Esophagus (tissue), 2 donors: ENCODE measurements at regions not wholly inside any gene's neighbourhood (a gene's known extent, or its start where the extent isn't known, plus 50 kb on each side); places are given as distances from the start of the nearest gene placed in this dataset.

Experiments
- H3K27ac ChIP-seq, 2 donors: one replicate each; pipeline ENCODE4 v1.5.1; 2013; ENCODE audit warnings: low read depth in 2 of 2, mild to moderate bottlenecking in 2 of 2, inconsistent platforms in 1 of 2, low read length in 1 of 2, moderate library complexity in 1 of 2
- H3K27me3 ChIP-seq, 2 donors: one replicate each; pipeline ENCODE4 v1.6.1; 2013; ENCODE audit warnings: low read length in 2 of 2, control low read depth in 1 of 2, mild to moderate bottlenecking in 1 of 2; ENCODE audit not compliant: insufficient read depth in 2 of 2, control insufficient read depth in 1 of 2
- H3K36me3 ChIP-seq, 2 donors: one replicate each; pipeline ENCODE4 v1.6.1; 2013; ENCODE audit warnings: low read length in 1 of 2; ENCODE audit not compliant: control insufficient read depth in 2 of 2, insufficient read depth in 2 of 2
- H3K4me1 ChIP-seq, 2 donors: one replicate each; pipeline ENCODE4 v1.6.1; 2013; ENCODE audit warnings: low read length in 1 of 2; ENCODE audit not compliant: control insufficient read depth in 2 of 2, insufficient read depth in 2 of 2
- H3K4me3 ChIP-seq, 2 donors: one replicate each; pipeline ENCODE4 v1.5.1; 2013; ENCODE audit warnings: low read length in 2 of 2, mild to moderate bottlenecking in 2 of 2, low read depth in 1 of 2, moderate library complexity in 1 of 2
- H3K9me3 ChIP-seq, 2 donors: one replicate each; pipeline ENCODE4 v1.6.1; 2013; ENCODE audit warnings: mild to moderate bottlenecking in 2 of 2, low read depth in 1 of 2, low read length in 1 of 2, moderate library complexity in 1 of 2; ENCODE audit not compliant: control insufficient read depth in 2 of 2, insufficient read depth in 1 of 2
- WGBS, 2 donors: extraction: QIAGEN DNeasy Blood & Tissue Kit; methylation state at CpG; one replicate each; pipeline ENCODE4 v1.1.7; 2013; 5-methylcytosine and 5-hydroxymethylcytosine counted together
- donor health status: healthy with polysubstance abuse.
- donor health status: Bipolar disorder and iron deficiency.

DNA sequence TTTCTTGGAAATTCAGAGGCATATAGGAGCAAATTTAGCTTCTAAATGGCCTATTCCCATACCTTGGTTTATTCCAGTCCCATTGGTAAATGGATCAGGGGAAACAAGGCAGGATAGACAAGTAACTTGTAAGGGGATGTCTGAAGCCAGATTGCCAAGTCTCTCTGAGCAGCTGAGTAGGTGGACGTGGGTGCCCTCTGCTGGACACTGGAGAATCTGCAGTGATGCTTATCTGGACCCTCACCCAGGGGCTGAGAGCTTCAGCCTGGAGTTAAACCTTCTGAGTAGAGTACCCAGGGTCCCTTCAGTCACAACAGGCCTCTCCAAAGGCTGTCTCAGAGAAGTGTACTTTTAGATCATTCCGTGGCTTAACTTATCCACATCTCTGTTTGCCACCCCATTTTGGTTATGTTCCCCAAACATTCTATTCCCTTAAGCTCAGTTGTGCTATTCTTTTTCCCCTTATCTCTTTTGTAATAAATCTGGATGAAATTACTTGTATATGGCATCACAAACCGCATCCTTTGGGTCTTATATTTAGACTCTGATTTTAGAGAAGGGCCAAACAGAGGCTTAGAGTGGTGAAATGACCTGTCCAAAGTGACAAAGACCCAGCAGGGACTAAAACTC, 218.3 kb upstream of the GLRA1 start:
- 20 to 23% methylated on average over 3 of the region's 3 CpGs for WGBS, 2 donors
- Histone ChIP-seq H3K9me3 (no peaks in the 10 kb centered on the region), H3K4me1 (no peaks in the 10 kb centered on the region), H3K27me3 (no peaks in the 10 kb centered on the region), H3K27ac (no peak overlapping the region), H3K4me3 (no peak overlapping the region), H3K36me3 (no peaks in the 10 kb centered on the region)

DNA sequence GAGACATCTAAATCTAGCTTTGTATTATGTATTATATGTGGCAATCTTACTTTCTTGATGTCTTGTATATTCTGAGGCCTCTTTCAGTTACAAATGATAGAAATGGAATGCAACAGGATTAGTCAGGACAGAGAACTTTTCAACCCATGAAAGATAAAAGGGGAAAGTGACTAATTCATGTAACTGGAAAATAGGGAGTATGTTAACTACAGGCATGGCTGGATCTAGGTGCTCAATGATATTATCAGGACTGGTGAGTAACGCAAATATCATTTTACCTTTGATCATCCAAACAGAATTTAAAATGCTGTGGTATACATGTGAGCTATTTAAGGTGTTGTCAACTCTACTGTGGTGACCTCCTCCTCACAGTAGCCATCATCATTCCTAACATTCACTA, 215.7 kb upstream of the GLRA1 start:
- Histone ChIP-seq H3K27ac (no peak overlapping the region), H3K27me3 (no peaks in the 10 kb centered on the region), H3K36me3 (no peaks in the 10 kb centered on the region), H3K4me3 (no peak overlapping the region), H3K4me1 (no peaks in the 10 kb centered on the region), H3K9me3 (no peaks in the 10 kb centered on the region)
- WGBS, 2 donors: 80 to 84% methylated on average over 1 of the region's 1 CpG

DNA sequence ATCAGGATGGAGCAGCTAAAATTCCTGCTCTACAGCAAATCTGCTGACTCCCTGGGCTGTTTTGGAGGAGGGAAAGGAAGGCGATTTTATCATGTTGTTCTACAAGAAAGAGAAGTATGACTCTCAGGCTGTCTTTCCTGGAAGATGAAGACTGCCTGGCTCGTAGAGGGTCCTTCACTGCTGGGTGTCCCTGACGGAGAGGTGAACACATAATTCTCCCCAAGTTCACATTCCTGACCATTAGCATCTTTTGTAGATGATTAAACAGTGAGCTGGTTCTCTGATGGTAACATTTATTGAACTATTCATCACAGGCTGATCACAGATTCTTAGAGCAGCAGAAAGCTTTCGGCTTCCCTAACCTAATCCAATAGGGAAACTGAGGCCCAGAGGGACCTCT, 212.4 kb upstream of the GLRA1 start:
- Histone ChIP-seq H3K27me3 (no peaks in the 10 kb centered on the region), H3K27ac (no peak overlapping the region), H3K4me3 (no peak overlapping the region), H3K36me3 (no peaks in the 10 kb centered on the region), H3K9me3 (no peaks in the 10 kb centered on the region), H3K4me1 (no peaks in the 10 kb centered on the region)
- WGBS, 2 donors: 57 to 67% methylated on average over 4 of the region's 4 CpGs

DNA sequence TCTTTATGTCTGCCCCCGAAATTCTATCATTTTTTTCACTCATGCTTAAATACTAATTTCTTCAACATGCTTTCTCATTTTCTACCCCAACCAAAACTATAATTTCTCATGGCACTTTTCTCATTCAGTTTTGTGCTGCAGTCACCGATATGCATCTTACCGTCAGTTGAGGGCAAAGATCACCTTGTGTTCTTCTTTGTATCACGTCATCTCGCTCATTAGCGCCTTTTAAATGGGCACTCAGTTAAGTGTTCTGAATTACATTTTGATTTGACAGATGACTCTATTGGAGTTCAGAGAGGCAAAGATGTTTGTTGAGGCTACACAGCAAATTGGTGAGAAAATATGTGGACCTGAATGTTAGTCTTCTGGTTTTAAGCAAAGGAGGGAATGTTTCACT, 211.7 kb upstream of the GLRA1 start:
- WGBS, 2 donors: 77 to 88% methylated on average over 6 of the region's 6 CpGs
- H3K9me3 ChIP-seq: no peaks in the 10 kb centered on the region
- no peaks in the 10 kb centered on the region for H3K27me3 ChIP-seq
- no peak overlapping the region for H3K4me3 ChIP-seq
- H3K4me1 ChIP-seq: no peaks in the 10 kb centered on the region
- H3K27ac ChIP-seq: no peak overlapping the region
- no peaks in the 10 kb centered on the region for H3K36me3 ChIP-seq

DNA sequence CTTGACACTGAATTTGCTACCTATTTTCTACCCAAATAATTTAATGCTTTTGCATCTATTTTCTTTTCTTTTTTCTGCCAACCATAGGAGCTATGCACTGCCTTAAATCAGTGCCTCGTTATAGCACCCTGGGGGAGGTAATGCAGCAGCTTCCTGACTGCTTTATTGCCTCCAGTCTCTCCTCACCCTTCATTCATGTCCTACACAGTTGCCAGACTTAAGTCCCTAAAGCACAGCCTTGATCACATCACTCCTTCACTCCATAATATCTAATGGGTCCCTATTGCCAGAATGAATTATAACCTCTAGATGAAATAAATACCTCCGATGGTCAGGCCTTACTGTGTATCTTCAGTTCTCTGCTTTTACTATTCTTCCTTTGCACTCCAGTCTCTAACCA, 211.2 kb upstream of the GLRA1 start:
- WGBS, 2 donors: 76 to 79% methylated on average over 2 of the region's 2 CpGs
- Histone ChIP-seq H3K27me3 (no peaks in the 10 kb centered on the region), H3K4me1 (no peaks in the 10 kb centered on the region), H3K27ac (no peak overlapping the region), H3K36me3 (no peaks in the 10 kb centered on the region), H3K9me3 (no peaks in the 10 kb centered on the region), H3K4me3 (no peak overlapping the region)

DNA sequence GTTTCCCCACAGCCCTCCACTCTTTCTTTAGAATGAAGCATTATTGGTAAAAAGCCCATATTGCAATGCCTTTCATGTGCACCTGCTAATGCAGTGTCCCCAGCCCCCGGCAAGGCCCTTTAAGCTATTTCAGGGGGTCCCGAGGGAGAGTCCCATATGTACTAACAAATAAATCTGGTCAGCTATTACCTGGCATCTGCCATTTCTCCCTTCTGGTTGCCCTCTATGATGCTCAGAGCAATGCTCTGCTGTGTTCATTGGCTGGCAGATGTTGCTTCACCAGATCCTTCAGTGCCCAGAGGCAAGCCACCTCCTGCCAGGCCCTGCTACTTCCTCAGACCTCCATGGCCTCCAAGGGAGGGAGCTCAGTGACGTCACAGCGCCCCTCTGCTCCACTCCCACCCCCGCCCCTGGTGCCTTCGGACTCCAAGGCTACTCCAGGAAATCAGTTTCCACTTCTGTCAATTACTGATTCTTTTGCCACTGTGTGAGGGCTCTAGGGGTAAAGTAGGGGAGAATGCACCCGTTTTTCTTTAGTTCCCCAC, 201.1 kb upstream of the GLRA1 start:
- H3K27me3 ChIP-seq: no peaks in the 10 kb centered on the region
- no peaks in the 10 kb centered on the region for H3K4me1 ChIP-seq
- H3K9me3 ChIP-seq: no peaks in the 10 kb centered on the region
- H3K36me3 ChIP-seq: no peaks in the 10 kb centered on the region
- no peak overlapping the region for H3K27ac ChIP-seq
- H3K4me3 ChIP-seq: no peak overlapping the region
- WGBS, 2 donors: 45 to 48% methylated on average over 7 of the region's 7 CpGs

DNA sequence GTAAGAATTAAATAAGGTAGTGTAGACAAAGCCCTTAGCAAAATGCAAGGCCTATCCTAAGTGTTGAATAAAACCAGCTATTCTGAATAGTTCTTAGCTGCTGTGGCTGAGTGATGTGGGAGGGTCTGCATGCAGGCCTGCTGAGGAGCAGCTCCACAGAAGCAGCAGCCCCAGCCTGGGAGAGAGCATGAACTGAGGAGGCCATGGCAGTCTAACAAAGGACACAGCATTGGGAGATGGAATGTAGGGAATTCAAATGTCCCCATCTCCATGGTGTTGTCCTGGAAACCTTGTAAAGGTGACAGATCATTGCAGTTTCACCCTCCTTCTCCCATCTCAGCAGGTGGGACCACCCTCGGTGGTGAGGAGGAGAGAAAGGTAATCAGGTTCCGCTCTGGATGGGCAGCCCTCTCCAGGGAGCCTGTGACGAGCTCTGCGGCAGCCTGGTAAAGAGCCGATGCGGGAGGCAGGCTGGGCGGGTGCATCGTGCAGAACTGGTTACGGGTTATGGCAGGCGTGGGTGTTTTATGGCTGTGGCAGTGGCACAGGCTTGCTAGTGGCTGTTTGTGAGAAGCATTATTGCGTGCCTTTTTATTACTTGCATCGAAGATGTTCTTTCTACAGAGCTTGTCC, 199.9 kb upstream of the GLRA1 start:
- Histone ChIP-seq H3K4me3 (no peak overlapping the region), H3K27ac (no peak overlapping the region), H3K36me3 (no peaks in the 10 kb centered on the region), H3K9me3 (no peaks in the 10 kb centered on the region), H3K4me1 (no peaks in the 10 kb centered on the region), H3K27me3 (no peaks in the 10 kb centered on the region)
- 73 to 84% methylated on average over 12 of the region's 12 CpGs for WGBS, 2 donors

DNA sequence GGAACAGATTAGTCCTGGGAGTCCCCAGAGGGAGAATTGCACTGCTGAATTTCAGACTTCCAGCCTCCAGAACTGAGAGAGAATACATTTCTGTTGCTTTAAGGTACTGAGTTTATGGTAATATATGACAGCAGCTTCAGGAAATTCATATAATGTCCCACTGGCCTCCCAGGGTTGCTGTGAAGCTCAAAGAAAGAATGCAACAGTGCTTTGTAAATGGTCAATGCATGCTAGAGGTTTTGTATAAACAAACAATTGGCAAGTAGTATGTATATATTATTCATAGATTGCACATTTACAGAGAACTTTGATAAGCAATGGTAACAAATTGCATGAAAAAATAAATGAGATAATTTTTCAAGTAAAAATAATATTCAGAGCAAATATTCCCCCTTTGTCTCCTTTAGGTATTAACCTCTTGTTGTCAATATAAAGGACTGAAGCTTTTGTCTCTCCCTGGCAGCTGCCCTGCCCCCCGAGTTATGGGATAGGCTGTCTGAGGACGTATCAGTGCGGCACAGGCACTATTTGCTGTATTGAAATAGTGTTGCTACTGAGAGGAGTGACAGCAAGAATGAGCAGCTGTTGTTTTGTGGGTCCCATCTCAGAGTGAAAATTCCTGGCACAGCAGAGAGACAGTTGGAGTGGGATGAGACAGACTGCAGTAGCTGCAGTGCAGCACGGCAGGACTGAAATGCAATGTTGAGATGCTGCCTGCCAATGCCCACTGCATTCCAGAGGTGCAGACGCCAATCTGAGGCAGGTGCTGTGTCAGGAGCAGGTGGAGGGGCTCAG, 194.2 kb upstream of the GLRA1 start:
- no peaks in the 10 kb centered on the region for H3K36me3 ChIP-seq
- H3K4me3 ChIP-seq: no peak overlapping the region
- H3K27me3 ChIP-seq: no peaks in the 10 kb centered on the region
- no peak overlapping the region for H3K27ac ChIP-seq
- 38 to 53% methylated on average over 5 of the region's 5 CpGs for WGBS, 2 donors
- no peaks in the 10 kb centered on the region for H3K9me3 ChIP-seq
- no peaks in the 10 kb centered on the region for H3K4me1 ChIP-seq

DNA sequence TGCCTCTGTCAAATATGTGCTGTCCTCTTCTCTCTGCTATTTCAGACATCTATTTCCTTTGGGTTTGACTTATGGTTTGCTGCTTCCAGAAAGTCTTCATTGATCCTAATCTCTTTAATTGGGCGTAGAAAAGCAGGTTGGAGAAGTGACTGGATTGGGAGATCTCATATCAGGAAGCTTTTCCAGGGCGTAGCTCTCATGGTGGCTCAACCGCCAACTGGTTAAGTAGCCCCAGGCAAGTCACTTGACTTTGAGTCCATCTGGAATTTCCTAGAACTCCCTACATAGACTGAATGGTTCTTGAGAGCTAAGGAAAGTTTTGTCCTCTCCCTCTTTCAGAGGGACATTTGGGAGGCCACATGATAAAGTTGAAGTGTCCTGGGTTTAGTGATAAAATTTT, 192.3 kb upstream of the GLRA1 start:
- no peak overlapping the region for H3K27ac ChIP-seq
- no peak overlapping the region for H3K4me3 ChIP-seq
- no peaks in the 10 kb centered on the region for H3K27me3 ChIP-seq
- no peaks in the 10 kb centered on the region for H3K36me3 ChIP-seq
- H3K9me3 ChIP-seq: no peaks in the 10 kb centered on the region
- WGBS, 2 donors: 82 to 86% methylated on average over 3 of the region's 3 CpGs
- no peaks in the 10 kb centered on the region for H3K4me1 ChIP-seq
